Lower leg skin (tissue), 3 donors: ENCODE measurements at regions not wholly inside any gene's neighbourhood (a gene's known extent, or its start where the extent isn't known, plus 50 kb on each side); places are given as distances from the start of the nearest gene placed in this dataset.

ENCODE experiments used
- POLR2A ChIP-seq, 2 donors: fragments of 450-650 bp; IDR thresholded peaks; one replicate each; pipeline ENCODE4 v1.6.1; 2016 to 2017; ENCODE audit warnings: antibody characterized with exemption in 2 of 2, mild to moderate bottlenecking in 1 of 2, moderate library complexity in 1 of 2
- TF ChIP-seq, protein P1 (sequence below), 3 donors: fragments of 450-650 bp; IDR thresholded peaks; one replicate each; pipeline ENCODE4 v1.5.1; 2016; ENCODE audit warnings: antibody characterized with exemption in 3 of 3, mild to moderate bottlenecking in 3 of 3, moderate library complexity in 2 of 3

DNA sequence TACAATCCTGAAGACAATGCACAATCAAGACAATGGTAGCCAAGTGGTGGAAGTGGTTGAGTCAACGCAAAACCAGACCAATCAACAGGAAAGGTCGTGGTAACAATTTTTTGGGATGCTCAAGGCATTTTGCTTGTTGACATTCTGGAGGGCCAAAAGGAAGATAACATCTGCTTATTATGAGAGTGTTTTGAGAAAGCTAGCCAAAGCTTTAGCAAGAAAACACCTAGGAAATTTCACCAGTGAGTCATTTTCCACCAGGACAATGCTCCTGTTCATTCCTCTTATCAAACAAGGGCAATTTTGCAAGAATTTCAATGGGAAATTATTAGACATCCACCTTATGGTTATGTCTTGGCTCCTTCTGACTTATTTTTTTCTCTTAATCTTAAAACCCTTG, 1932.2 kb upstream of the RAG2 start:
- TF ChIP-seq, protein P1, sequence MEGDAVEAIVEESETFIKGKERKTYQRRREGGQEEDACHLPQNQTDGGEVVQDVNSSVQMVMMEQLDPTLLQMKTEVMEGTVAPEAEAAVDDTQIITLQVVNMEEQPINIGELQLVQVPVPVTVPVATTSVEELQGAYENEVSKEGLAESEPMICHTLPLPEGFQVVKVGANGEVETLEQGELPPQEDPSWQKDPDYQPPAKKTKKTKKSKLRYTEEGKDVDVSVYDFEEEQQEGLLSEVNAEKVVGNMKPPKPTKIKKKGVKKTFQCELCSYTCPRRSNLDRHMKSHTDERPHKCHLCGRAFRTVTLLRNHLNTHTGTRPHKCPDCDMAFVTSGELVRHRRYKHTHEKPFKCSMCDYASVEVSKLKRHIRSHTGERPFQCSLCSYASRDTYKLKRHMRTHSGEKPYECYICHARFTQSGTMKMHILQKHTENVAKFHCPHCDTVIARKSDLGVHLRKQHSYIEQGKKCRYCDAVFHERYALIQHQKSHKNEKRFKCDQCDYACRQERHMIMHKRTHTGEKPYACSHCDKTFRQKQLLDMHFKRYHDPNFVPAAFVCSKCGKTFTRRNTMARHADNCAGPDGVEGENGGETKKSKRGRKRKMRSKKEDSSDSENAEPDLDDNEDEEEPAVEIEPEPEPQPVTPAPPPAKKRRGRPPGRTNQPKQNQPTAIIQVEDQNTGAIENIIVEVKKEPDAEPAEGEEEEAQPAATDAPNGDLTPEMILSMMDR (IDR thresholded peaks at IDR 0.05), result no peak
- no peak for TF ChIP-seq POLR2A (IDR thresholded peaks at IDR 0.05)
